HL-60 (cell line): ENCODE measurements at regions not wholly inside any gene's neighbourhood (a gene's known extent, or its start where the extent isn't known, plus 50 kb on each side); places are given as distances from the start of the nearest gene placed in this dataset.

Source experiments
- DNase-seq, 2 experiments: peaks; one replicate each; pipeline ENCODE4 v3.0.0-alpha.2; 2010 to 2020; ENCODE audit warnings: low read depth in 1 of 2, low spot score in 1 of 2
- H3K27ac ChIP-seq: fragments of 250-450 bp; sonication (Bioruptor Pico); replicated peaks from 2 replicates; pipeline ENCODE4 v1.5.1; 2020; ENCODE audit warnings: mild to moderate bottlenecking, moderate library complexity
- H3K27me3 ChIP-seq: fragments of 250-450 bp; sonication (Bioruptor Pico); 2 replicates; pipeline ENCODE4 v1.5.1; 2021; ENCODE audit warnings: mild to moderate bottlenecking, moderate library complexity; ENCODE audit not compliant: insufficient read depth, poor library complexity, severe bottlenecking
- H3K4me3 ChIP-seq: replicated peaks from 2 replicates; pipeline ENCODE4 v1.5.1; 2011; ENCODE audit warnings: mild to moderate bottlenecking, control low read depth, low read length; ENCODE audit not compliant: insufficient read depth
- CTCF ChIP-seq: IDR thresholded peaks from one replicate; pipeline ENCODE4 v1.5.1; 2011; ENCODE audit warnings: low read length, control low read depth, inconsistent platforms; ENCODE audit not compliant: insufficient read depth
- GABPA ChIP-seq: IDR thresholded peaks from 2 replicates; pipeline ENCODE4 v1.6.1; 2012; ENCODE audit warnings: low read depth
- POLR2AphosphoS5 ChIP-seq: IDR thresholded peaks from 2 replicates; pipeline ENCODE4 v1.6.1; 2012; ENCODE audit warnings: low read depth
- REST ChIP-seq: IDR thresholded peaks from 2 replicates; pipeline ENCODE4 v1.6.1; 2012; ENCODE audit warnings: low read depth; ENCODE audit not compliant: insufficient replicate concordance
- SPI1 ChIP-seq: IDR thresholded peaks from 2 replicates; pipeline ENCODE4 v1.6.1; 2012; ENCODE audit warnings: low read depth, mild to moderate bottlenecking, borderline replicate concordance

- Histone ChIP-seq H3K4me3 (no peak overlapping the region), H3K27ac (no peak overlapping the region), H3K27me3 (no peaks in the 10 kb centered on the region)
- DNase-seq: no peak
- no peak for TF ChIP-seq GABPA
- no peak for TF ChIP-seq POLR2AphosphoS5
- no peak for TF ChIP-seq SPI1
- TF ChIP-seq CTCF: no peak
- no peak for TF ChIP-seq REST
These were observed 233.7 kb upstream of the PDE3A start for GRCh38 chr12:20134652-20135051.

GRCh38 chr12:20140751-20141150, 227.6 kb upstream of the PDE3A start:
- DNase-seq: no peak
- TF ChIP-seq SPI1 (no peak), GABPA (no peak), REST (no peak), CTCF (no peak), POLR2AphosphoS5 (no peak)
- no peak overlapping the region for H3K27ac ChIP-seq
- H3K4me3 ChIP-seq: no peak overlapping the region
- no peaks in the 10 kb centered on the region for H3K27me3 ChIP-seq

- H3K27me3 ChIP-seq: no peaks in the 10 kb centered on the region
- H3K27ac ChIP-seq: no peak overlapping the region
- DNase-seq: no peak
These were observed 226.0 kb upstream of the PDE3A start for GRCh38 chr12:20142316-20142715.

GRCh38 chr12:20142956-20143355, 225.4 kb upstream of the PDE3A start:
- no peak for TF ChIP-seq SPI1
- TF ChIP-seq REST: no peak
- no peak for TF ChIP-seq POLR2AphosphoS5
- TF ChIP-seq GABPA: no peak
- TF ChIP-seq CTCF: no peak
- Histone ChIP-seq H3K4me3 (no peak overlapping the region), H3K27me3 (no peaks in the 10 kb centered on the region), H3K27ac (no peak overlapping the region)
- no peak for DNase-seq

More at GRCh38 chr12:20142316-20142715, 226.0 kb upstream of the PDE3A start:
- no peak for TF ChIP-seq SPI1
- TF ChIP-seq POLR2AphosphoS5: no peak
- H3K4me3 ChIP-seq: no peak overlapping the region
